ENCODE measurements at regions not wholly inside any gene's neighbourhood (a gene's known extent, or its start where the extent isn't known, plus 50 kb on each side); places are given as distances from the start of the nearest gene placed in this dataset.
"Not testable (repeated sequence)": the region's sequence is repeated elsewhere in the genome, so short reads cannot be mapped to it uniquely, and the experiment has no call there.

GRCh38 chr18:8882632-8883408 lies 177.5 kb downstream of the MTCL1 start:
- DNase-seq (ENCODE audit: low read depth in 2 of 2), result peak; percentile 5 to 8

GRCh38 chr18:8883409-8883668 lies 178.0 kb downstream of the MTCL1 start:
- DNase-seq (ENCODE audit: low read depth in 2 of 2), result no peak

- not testable (repeated sequence) for DNase-seq (ENCODE audit: low read depth in 2 of 2)
Observed at GRCh38 chr18:8887877-8888276, 182.5 kb downstream of the MTCL1 start.

- DNase-seq (ENCODE audit: low read depth in 2 of 2), result no peak
Observed at GRCh38 chr18:8889489-8889888, 184.1 kb downstream of the MTCL1 start.

- DNase-seq (ENCODE audit: low read depth in 2 of 2), result not testable (repeated sequence)
Observed at GRCh38 chr18:8890503-8890902, 185.1 kb downstream of the MTCL1 start.

GRCh38 chr18:8890957-8891464 lies 185.7 kb downstream of the MTCL1 start:
- DNase-seq (ENCODE audit: low read depth in 2 of 2), result peak in 1 of 2 donors; percentile 92

- no peak for DNase-seq (ENCODE audit: low read depth in 2 of 2)
Observed at GRCh38 chr18:8893221-8893620, 187.9 kb downstream of the MTCL1 start.

GRCh38 chr18:8893628-8894231 lies 188.4 kb downstream of the MTCL1 start:
- DNase-seq (ENCODE audit: low read depth in 2 of 2), result no peak

GRCh38 chr18:8894823-8895222 lies 189.5 kb downstream of the MTCL1 start:
- DNase-seq (ENCODE audit: low read depth in 2 of 2), result no peak

GRCh38 chr18:8895341-8895740 lies 190.0 kb downstream of the MTCL1 start:
- DNase-seq (ENCODE audit: low read depth in 2 of 2), result no peak

- no peak for DNase-seq (ENCODE audit: low read depth in 2 of 2)
Observed at GRCh38 chr18:8895987-8896619, 190.7 kb downstream of the MTCL1 start.

- no peak for DNase-seq (ENCODE audit: low read depth in 2 of 2)
Observed at GRCh38 chr18:8899000-8899399, 193.6 kb downstream of the MTCL1 start.

GRCh38 chr18:8900552-8900951 lies 195.2 kb downstream of the MTCL1 start:
- no peak for DNase-seq (ENCODE audit: low read depth in 2 of 2)

GRCh38 chr18:8901019-8901418 lies 195.7 kb downstream of the MTCL1 start:
- DNase-seq (ENCODE audit: low read depth in 2 of 2), result no peak

GRCh38 chr18:8904316-8904715 lies 198.2 kb upstream of the NDUFV2 start:
- DNase-seq (ENCODE audit: low read depth in 2 of 2), result no peak

- DNase-seq (ENCODE audit: low read depth in 2 of 2), result no peak
Observed at GRCh38 chr18:8908792-8909510, 193.5 kb upstream of the NDUFV2 start.

- DNase-seq (ENCODE audit: low read depth in 2 of 2), result no peak
Observed at GRCh38 chr18:8910186-8910822, 192.2 kb upstream of the NDUFV2 start.

- no peak for DNase-seq (ENCODE audit: low read depth in 2 of 2)
Observed at GRCh38 chr18:8910843-8911242, 191.7 kb upstream of the NDUFV2 start.

GRCh38 chr18:8911408-8912340 lies 190.8 kb upstream of the NDUFV2 start:
- no peak for DNase-seq (ENCODE audit: low read depth in 2 of 2)

Data from lung microvascular endothelial cell (primary cell).